ENCODE measurements at regions not wholly inside any gene's neighbourhood (a gene's known extent, or its start where the extent isn't known, plus 50 kb on each side); places are given as distances from the start of the nearest gene placed in this dataset.

DNA sequence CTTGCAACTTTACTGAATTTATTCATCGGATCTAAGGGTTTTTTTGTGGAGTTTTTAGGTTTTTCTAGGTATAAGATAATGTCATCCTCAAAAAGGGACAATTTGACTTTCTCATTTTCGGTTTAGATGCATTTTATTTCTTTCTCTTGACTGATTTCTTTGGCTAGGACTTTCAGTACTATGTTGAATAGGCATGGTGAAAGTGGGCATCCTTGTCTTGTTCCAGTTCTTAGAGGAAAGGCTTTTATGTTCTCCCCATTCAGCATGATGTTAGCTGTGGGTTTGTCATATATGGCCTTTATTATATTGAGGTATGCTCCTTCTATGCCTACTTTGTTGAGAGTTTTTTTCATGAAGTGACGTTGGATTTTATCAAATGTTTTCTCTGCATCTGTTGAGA, 106.7 kb downstream of the FAM43A start:
- ChIA-PET CTCF (ENCODE audit: low intra/inter-chr PET ratio, low total read pairs) (no interaction called here), POLR2A (no interaction called here)
- no peak overlapping the region for H2AFZ ChIP-seq (ENCODE audit: low read length)
- in situ Hi-C loops (cut with HindIII; ENCODE audit: extremely low pct_ligation_motif_present, low pct_unique_long_range_greater_than_20kb) = no loop called here
- no TSS peak for BruUV-seq (replicated peaks)
- H4K20me1 ChIP-seq (ENCODE audit: insufficient read depth, low read length) = no peaks in the 10 kb centered on the region
- intact Hi-C loops (cut with micrococcal nuclease; ENCODE audit: unreplicated experiment) = no loop called here
- H3K27ac ChIP-seq (ENCODE audit: extremely low read length, insufficient read depth, low read length) = no peak overlapping the region
- ATAC-seq (no peak), DNase-seq (ENCODE audit: low spot score) (no peak), FAIRE-seq (no peak)
- 0% methylated on average over 3 of the region's 3 CpGs for WGBS (ENCODE audit: low lambda C conversion rate)
- H3K9me3 ChIP-seq (ENCODE audit: low read length) = no peaks in the 10 kb centered on the region
- no peak overlapping the region for H3K4me2 ChIP-seq (ENCODE audit: low read depth, low read length)
- no peaks in the 10 kb centered on the region for H3K79me2 ChIP-seq (ENCODE audit: insufficient read depth, low read length)
- no peaks in the 10 kb centered on the region for H3K4me1 ChIP-seq (ENCODE audit: insufficient read depth, low read length)
- peaks cover 2 to 7% of the 10 kb centered on the region in 2 experiments; a peak in 3 of 5 replicates for H3K27me3 ChIP-seq (ENCODE audit: control insufficient read depth in 1 of 2, insufficient read depth in 2 of 2, low read length in 2 of 2)
- no peak overlapping the region for H3K9ac ChIP-seq (ENCODE audit: insufficient read depth, low read depth, low read length)
- no peak overlapping the region for H3K4me3 ChIP-seq (replicated peaks in 1 of 3; ENCODE audit: insufficient read depth in 1 of 3, low read depth in 2 of 3, low read length in 3 of 3)
- TF ChIP-seq NFIB (CRISPR knock-in tag; IDR thresholded peaks at IDR 0.05; ENCODE audit: borderline replicate concordance) (no peak), ZSCAN9 (CRISPR knock-in tag; IDR thresholded peaks at IDR 0.05; ENCODE audit: borderline replicate concordance) (no peak), ZNF17 (CRISPR knock-in tag; IDR thresholded peaks at IDR 0.05) (no peak), ZNF747 (CRISPR knock-in tag; IDR thresholded peaks at IDR 0.05; ENCODE audit: borderline replicate concordance) (no peak)
- no peaks in the 10 kb centered on the region for H3K36me3 ChIP-seq (replicated peaks in 1 of 2; ENCODE audit: control insufficient read depth in 1 of 2, insufficient read depth in 2 of 2, low read length in 2 of 2)

DNA sequence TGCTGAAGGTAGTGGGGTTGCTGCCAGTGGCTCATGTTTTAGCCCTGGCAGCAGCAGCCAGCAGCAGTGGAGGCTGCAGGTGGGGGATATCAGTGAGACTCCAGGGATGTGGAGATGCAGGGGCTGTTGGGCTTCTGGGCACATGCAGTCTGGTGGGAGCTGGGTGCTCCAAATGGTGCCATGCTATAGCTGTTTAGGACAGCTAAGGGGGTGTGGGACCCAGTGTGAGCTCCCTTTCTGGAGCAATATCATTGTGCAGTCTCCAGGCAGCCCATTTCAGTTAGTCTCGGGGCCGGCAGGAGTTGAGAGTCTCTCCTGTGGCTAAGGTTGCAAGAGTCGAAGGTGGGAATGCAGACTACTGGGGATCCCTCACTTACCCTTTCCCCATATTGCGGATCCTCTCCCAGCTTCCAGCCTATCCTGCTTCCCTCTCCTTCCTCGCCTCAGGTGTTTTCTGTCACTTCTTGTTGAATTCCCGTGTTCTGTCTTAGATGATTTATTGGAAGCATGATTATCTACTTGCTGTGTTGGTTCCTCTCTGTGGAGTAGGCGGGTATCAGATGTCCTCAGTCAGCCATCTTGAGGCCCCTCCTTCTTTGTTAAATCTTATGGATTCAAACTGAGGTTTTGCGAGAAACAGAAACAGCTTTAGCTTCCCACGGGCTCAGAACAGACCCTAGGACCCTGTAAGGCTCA, 112.0 kb downstream of the FAM43A start:
- in situ Hi-C loops (cut with HindIII; ENCODE audit: extremely low pct_ligation_motif_present, low pct_unique_long_range_greater_than_20kb) = no loop called here
- POLR2A ChIA-PET = no interaction called here
- no peak for DNase-seq (ENCODE audit: low spot score)
- TF ChIP-seq ATM (IDR thresholded peaks at IDR 0.05; ENCODE audit: borderline replicate concordance) (no peak), ZNF788 (CRISPR knock-in tag; IDR thresholded peaks at IDR 0.05; ENCODE audit: borderline replicate concordance) (no peak), ZNF773 (CRISPR knock-in tag; IDR thresholded peaks at IDR 0.05; ENCODE audit: borderline replicate concordance) (no peak)
- TF ChIP-seq, protein P1, sequence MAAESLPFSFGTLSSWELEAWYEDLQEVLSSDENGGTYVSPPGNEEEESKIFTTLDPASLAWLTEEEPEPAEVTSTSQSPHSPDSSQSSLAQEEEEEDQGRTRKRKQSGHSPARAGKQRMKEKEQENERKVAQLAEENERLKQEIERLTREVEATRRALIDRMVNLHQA (CRISPR knock-in tag; IDR thresholded peaks at IDR 0.05) = no peak
- TF ChIP-seq, protein P2, sequence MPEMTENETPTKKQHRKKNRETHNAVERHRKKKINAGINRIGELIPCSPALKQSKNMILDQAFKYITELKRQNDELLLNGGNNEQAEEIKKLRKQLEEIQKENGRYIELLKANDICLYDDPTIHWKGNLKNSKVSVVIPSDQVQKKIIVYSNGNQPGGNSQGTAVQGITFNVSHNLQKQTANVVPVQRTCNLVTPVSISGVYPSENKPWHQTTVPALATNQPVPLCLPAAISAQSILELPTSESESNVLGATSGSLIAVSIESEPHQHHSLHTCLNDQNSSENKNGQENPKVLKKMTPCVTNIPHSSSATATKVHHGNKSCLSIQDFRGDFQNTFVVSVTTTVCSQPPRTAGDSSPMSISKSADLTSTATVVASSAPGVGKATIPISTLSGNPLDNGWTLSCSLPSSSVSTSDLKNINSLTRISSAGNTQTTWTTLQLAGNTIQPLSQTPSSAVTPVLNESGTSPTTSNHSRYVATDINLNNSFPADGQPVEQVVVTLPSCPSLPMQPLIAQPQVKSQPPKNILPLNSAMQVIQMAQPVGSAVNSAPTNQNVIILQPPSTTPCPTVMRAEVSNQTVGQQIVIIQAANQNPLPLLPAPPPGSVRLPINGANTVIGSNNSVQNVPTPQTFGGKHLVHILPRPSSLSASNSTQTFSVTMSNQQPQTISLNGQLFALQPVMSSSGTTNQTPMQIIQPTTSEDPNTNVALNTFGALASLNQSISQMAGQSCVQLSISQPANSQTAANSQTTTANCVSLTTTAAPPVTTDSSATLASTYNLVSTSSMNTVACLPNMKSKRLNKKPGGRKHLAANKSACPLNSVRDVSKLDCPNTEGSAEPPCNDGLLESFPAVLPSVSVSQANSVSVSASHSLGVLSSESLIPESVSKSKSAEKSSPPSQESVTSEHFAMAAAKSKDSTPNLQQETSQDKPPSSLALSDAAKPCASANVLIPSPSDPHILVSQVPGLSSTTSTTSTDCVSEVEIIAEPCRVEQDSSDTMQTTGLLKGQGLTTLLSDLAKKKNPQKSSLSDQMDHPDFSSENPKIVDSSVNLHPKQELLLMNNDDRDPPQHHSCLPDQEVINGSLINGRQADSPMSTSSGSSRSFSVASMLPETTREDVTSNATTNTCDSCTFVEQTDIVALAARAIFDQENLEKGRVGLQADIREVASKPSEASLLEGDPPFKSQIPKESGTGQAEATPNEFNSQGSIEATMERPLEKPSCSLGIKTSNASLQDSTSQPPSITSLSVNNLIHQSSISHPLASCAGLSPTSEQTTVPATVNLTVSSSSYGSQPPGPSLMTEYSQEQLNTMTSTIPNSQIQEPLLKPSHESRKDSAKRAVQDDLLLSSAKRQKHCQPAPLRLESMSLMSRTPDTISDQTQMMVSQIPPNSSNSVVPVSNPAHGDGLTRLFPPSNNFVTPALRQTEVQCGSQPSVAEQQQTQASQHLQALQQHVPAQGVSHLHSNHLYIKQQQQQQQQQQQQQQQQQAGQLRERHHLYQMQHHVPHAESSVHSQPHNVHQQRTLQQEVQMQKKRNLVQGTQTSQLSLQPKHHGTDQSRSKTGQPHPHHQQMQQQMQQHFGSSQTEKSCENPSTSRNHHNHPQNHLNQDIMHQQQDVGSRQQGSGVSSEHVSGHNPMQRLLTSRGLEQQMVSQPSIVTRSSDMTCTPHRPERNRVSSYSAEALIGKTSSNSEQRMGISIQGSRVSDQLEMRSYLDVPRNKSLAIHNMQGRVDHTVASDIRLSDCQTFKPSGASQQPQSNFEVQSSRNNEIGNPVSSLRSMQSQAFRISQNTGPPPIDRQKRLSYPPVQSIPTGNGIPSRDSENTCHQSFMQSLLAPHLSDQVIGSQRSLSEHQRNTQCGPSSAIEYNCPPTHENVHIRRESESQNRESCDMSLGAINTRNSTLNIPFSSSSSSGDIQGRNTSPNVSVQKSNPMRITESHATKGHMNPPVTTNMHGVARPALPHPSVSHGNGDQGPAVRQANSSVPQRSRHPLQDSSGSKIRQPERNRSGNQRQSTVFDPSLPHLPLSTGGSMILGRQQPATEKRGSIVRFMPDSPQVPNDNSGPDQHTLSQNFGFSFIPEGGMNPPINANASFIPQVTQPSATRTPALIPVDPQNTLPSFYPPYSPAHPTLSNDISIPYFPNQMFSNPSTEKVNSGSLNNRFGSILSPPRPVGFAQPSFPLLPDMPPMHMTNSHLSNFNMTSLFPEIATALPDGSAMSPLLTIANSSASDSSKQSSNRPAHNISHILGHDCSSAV (CRISPR knock-in tag; IDR thresholded peaks at IDR 0.05; ENCODE audit: borderline replicate concordance) = no peak

More for the DNA sequence above, 112.0 kb downstream of the FAM43A start:
- no peak overlapping the region for H3K4me2 ChIP-seq (ENCODE audit: low read depth, low read length)
- no TSS peak for BruUV-seq (replicated peaks)
- intact Hi-C loops (cut with micrococcal nuclease; ENCODE audit: unreplicated experiment) = no loop called here
- FAIRE-seq = no peak
- no peaks in the 10 kb centered on the region for H3K9me3 ChIP-seq (ENCODE audit: low read length)
- H3K4me3 ChIP-seq (replicated peaks in 1 of 3; ENCODE audit: insufficient read depth in 1 of 3, low read depth in 2 of 3, low read length in 3 of 3) = no peak overlapping the region
- H3K27ac ChIP-seq (ENCODE audit: extremely low read length, insufficient read depth, low read length) = no peak overlapping the region
- H3K4me1 ChIP-seq (ENCODE audit: insufficient read depth, low read length) = no peaks in the 10 kb centered on the region
- peaks cover 8 to 36% of the 10 kb centered on the region in 2 experiments for H3K27me3 ChIP-seq (ENCODE audit: control insufficient read depth in 1 of 2, insufficient read depth in 2 of 2, low read length in 2 of 2)
- CTCF ChIA-PET (ENCODE audit: low intra/inter-chr PET ratio, low total read pairs) = no interaction called here
- no peak overlapping the region for H3K9ac ChIP-seq (ENCODE audit: insufficient read depth, low read depth, low read length)
- 36% methylated on average over 7 of the region's 9 CpGs for WGBS (ENCODE audit: low lambda C conversion rate)
- H3K36me3 ChIP-seq (replicated peaks in 1 of 2; ENCODE audit: control insufficient read depth in 1 of 2, insufficient read depth in 2 of 2, low read length in 2 of 2) = no peaks in the 10 kb centered on the region
- no peak for ATAC-seq
- no peak overlapping the region for H2AFZ ChIP-seq (ENCODE audit: low read length)
- H3K79me2 ChIP-seq (ENCODE audit: insufficient read depth, low read length) = no peaks in the 10 kb centered on the region
- H4K20me1 ChIP-seq (ENCODE audit: insufficient read depth, low read length) = no peaks in the 10 kb centered on the region
